ENCODE measurements at regions not wholly inside any gene's neighbourhood (a gene's known extent, or its start where the extent isn't known, plus 50 kb on each side); places are given as distances from the start of the nearest gene placed in this dataset.

DNA sequence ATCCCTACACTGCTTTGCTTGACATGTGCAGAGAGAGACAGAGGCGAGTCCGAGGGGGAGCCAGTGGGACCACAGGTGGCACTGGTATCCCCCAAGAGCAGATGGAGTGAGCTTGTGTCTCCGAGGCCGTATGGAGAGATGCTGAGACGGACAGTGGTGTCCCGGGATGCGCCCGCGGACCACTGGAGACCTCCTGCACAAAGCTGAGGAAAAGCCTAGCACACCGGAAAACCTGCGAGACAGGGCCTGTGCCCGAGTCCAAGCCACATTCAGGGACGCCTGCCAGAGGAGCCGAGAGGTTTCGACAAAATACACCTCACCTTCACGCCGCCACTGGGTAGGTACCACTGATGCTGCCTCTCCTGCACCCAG is 66.0 kb upstream of the ZNF527 start:
- TF ChIP-seq, protein P1, sequence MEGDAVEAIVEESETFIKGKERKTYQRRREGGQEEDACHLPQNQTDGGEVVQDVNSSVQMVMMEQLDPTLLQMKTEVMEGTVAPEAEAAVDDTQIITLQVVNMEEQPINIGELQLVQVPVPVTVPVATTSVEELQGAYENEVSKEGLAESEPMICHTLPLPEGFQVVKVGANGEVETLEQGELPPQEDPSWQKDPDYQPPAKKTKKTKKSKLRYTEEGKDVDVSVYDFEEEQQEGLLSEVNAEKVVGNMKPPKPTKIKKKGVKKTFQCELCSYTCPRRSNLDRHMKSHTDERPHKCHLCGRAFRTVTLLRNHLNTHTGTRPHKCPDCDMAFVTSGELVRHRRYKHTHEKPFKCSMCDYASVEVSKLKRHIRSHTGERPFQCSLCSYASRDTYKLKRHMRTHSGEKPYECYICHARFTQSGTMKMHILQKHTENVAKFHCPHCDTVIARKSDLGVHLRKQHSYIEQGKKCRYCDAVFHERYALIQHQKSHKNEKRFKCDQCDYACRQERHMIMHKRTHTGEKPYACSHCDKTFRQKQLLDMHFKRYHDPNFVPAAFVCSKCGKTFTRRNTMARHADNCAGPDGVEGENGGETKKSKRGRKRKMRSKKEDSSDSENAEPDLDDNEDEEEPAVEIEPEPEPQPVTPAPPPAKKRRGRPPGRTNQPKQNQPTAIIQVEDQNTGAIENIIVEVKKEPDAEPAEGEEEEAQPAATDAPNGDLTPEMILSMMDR (IDR thresholded peaks at IDR 0.05) = no peak
- TF ChIP-seq POLR2A (IDR thresholded peaks at IDR 0.05) = no peak

Data from right lobe of liver (tissue), 4 donors.